Ascending aorta (tissue), 2 donors: ENCODE measurements at regions not wholly inside any gene's neighbourhood (a gene's known extent, or its start where the extent isn't known, plus 50 kb on each side); places are given as distances from the start of the nearest gene placed in this dataset.

Experiments
- DNase-seq, 2 donors: peaks; one replicate each; pipeline ENCODE4 v3.0.0-alpha.2; 2019; ENCODE audit warnings: low spot score in 2 of 2
- H3K27ac ChIP-seq, 2 donors: fragments of 200-600 bp; sonication (generic); one replicate each; pipeline ENCODE4 v1.5.1; 2016 to 2017; ENCODE audit warnings: mild to moderate bottlenecking in 1 of 2
- H3K27me3 ChIP-seq: fragments of 200-600 bp; sonication (generic); one replicate; pipeline ENCODE4 v1.5.1; 2017
- H3K36me3 ChIP-seq, 2 donors: fragments of 200-600 bp; sonication (generic); one replicate each; pipeline ENCODE4 v1.5.1; 2016
- H3K4me1 ChIP-seq, 2 donors: fragments of 200-600 bp; sonication (generic); one replicate each; pipeline ENCODE4 v1.5.1; 2016 to 2017; ENCODE audit warnings: mild to moderate bottlenecking in 1 of 2
- H3K4me3 ChIP-seq, 2 donors: fragments of 200-600 bp; sonication (generic); one replicate each; pipeline ENCODE4 v1.5.1; 2016 to 2017; ENCODE audit warnings: mild to moderate bottlenecking in 1 of 2
- H3K9me3 ChIP-seq, 2 donors: fragments of 200-600 bp; sonication (generic); one replicate each; pipeline ENCODE4 v1.5.1; 2016
- CTCF ChIP-seq, 3 experiments: fragments of 200-600 bp in 2 of 3; fragments of 450-650 bp in 1 of 3; sonication (generic) in 2 of 3; IDR thresholded peaks; one replicate each; pipeline ENCODE4 v1.5.1; 2016 to 2019; ENCODE audit warnings: antibody characterized with exemption in 3 of 3, mild to moderate bottlenecking in 1 of 3, moderate library complexity in 1 of 3
- intact Hi-C: fragments of 100-400 bp; cut with DNase I; formaldehyde crosslinking; loops from one replicate; pipeline ENCODE4 v1.15.1; 2023

- H3K4me1 ChIP-seq, result no peaks in the 10 kb centered on the region
- no peak overlapping the region for H3K4me3 ChIP-seq
- H3K27ac ChIP-seq, result no peak overlapping the region
- no peaks in the 10 kb centered on the region for H3K27me3 ChIP-seq
- no peaks in the 10 kb centered on the region for H3K9me3 ChIP-seq
- peak; percentile 45 to 60 (median 49) for TF ChIP-seq CTCF (IDR thresholded peaks at IDR 0.05)
- intact Hi-C loops, result no loop called here
- H3K36me3 ChIP-seq, result no peaks in the 10 kb centered on the region
- peak in 1 of 2 donors; percentile 76 for DNase-seq
These were observed 814.8 kb downstream of the MAFB start for GRCh38 chr20:39874049-39874893.

- H3K9me3 ChIP-seq, result no peaks in the 10 kb centered on the region
- no peak overlapping the region for H3K4me3 ChIP-seq
- H3K4me1 ChIP-seq, result no peaks in the 10 kb centered on the region
- no peak overlapping the region for H3K27ac ChIP-seq
- intact Hi-C loops, result no loop called here
- no peaks in the 10 kb centered on the region for H3K27me3 ChIP-seq
- DNase-seq, result no peak
- no peaks in the 10 kb centered on the region for H3K36me3 ChIP-seq
- TF ChIP-seq CTCF (IDR thresholded peaks at IDR 0.05), result no peak
These were observed 815.8 kb downstream of the MAFB start for GRCh38 chr20:39873286-39873685.

GRCh38 chr20:39871013-39871412 lies 818.0 kb downstream of the MAFB start:
- no peaks in the 10 kb centered on the region for H3K36me3 ChIP-seq
- no peak overlapping the region for H3K27ac ChIP-seq
- H3K27me3 ChIP-seq, result no peaks in the 10 kb centered on the region
- intact Hi-C loops, result no loop called here
- no peak for DNase-seq
- no peak overlapping the region for H3K4me3 ChIP-seq
- no peak for TF ChIP-seq CTCF (IDR thresholded peaks at IDR 0.05)
- H3K9me3 ChIP-seq, result no peaks in the 10 kb centered on the region
- no peaks in the 10 kb centered on the region for H3K4me1 ChIP-seq

- TF ChIP-seq CTCF (IDR thresholded peaks at IDR 0.05), result no peak
- H3K9me3 ChIP-seq, result no peaks in the 10 kb centered on the region
- H3K4me3 ChIP-seq, result no peak overlapping the region
- DNase-seq, result no peak
- intact Hi-C loops, result no loop called here
- H3K27ac ChIP-seq, result no peak overlapping the region
- no peaks in the 10 kb centered on the region for H3K27me3 ChIP-seq
- no peaks in the 10 kb centered on the region for H3K36me3 ChIP-seq
- no peaks in the 10 kb centered on the region for H3K4me1 ChIP-seq
These were observed 823.6 kb downstream of the MAFB start for GRCh38 chr20:39865446-39865845.

- Histone ChIP-seq H3K9me3 (no peaks in the 10 kb centered on the region), H3K4me1 (no peaks in the 10 kb centered on the region), H3K27me3 (no peaks in the 10 kb centered on the region), H3K27ac (no peak overlapping the region), H3K4me3 (no peak overlapping the region), H3K36me3 (no peaks in the 10 kb centered on the region)
- intact Hi-C loops, result no loop called here
- no peak for DNase-seq
- TF ChIP-seq CTCF (IDR thresholded peaks at IDR 0.05), result no peak
These were observed 826.6 kb downstream of the MAFB start for GRCh38 chr20:39862470-39862891.
